HL-60 (cell line): ENCODE measurements at regions not wholly inside any gene's neighbourhood (a gene's known extent, or its start where the extent isn't known, plus 50 kb on each side); places are given as distances from the start of the nearest gene placed in this dataset.
"Not testable (repeated sequence)": the region's sequence is repeated elsewhere in the genome, so short reads cannot be mapped to it uniquely, and the experiment has no call there.

ENCODE experiments used
- GABPA ChIP-seq: IDR thresholded peaks from 2 replicates; pipeline ENCODE4 v1.6.1; 2012; ENCODE audit warnings: low read depth
- POLR2AphosphoS5 ChIP-seq: IDR thresholded peaks from 2 replicates; pipeline ENCODE4 v1.6.1; 2012; ENCODE audit warnings: low read depth
- TF ChIP-seq, protein P1 (sequence below): IDR thresholded peaks from one replicate; pipeline ENCODE4 v1.5.1; 2011; ENCODE audit warnings: low read length, control low read depth, inconsistent platforms; ENCODE audit not compliant: insufficient read depth
- TF ChIP-seq, protein P2 (sequence below): IDR thresholded peaks from 2 replicates; pipeline ENCODE4 v1.6.1; 2012; ENCODE audit warnings: low read depth; ENCODE audit not compliant: insufficient replicate concordance

DNA sequence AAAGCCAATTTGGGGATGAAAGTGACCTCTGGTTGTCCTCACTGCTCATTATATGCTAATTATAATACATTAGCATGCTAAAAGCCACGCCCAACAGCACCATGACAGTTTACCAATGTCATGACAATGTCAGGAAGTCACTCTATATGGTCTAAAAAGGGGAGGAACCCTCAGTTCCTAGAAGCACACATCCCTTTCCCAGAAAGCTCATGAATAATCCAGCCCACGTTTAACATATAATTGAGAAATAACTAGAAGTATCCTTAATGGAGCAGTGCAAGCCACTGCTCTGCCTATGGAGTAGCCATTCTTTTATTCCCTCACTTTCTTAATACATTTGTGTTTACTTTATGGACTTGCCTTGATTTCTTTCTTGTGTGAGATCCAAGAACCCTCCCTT, 215.3 kb downstream of the SPIN4 start:
- TF ChIP-seq, protein P1, sequence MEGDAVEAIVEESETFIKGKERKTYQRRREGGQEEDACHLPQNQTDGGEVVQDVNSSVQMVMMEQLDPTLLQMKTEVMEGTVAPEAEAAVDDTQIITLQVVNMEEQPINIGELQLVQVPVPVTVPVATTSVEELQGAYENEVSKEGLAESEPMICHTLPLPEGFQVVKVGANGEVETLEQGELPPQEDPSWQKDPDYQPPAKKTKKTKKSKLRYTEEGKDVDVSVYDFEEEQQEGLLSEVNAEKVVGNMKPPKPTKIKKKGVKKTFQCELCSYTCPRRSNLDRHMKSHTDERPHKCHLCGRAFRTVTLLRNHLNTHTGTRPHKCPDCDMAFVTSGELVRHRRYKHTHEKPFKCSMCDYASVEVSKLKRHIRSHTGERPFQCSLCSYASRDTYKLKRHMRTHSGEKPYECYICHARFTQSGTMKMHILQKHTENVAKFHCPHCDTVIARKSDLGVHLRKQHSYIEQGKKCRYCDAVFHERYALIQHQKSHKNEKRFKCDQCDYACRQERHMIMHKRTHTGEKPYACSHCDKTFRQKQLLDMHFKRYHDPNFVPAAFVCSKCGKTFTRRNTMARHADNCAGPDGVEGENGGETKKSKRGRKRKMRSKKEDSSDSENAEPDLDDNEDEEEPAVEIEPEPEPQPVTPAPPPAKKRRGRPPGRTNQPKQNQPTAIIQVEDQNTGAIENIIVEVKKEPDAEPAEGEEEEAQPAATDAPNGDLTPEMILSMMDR, result not testable (repeated sequence)
- TF ChIP-seq POLR2AphosphoS5, GABPA: not testable (repeated sequence)
- TF ChIP-seq, protein P2, sequence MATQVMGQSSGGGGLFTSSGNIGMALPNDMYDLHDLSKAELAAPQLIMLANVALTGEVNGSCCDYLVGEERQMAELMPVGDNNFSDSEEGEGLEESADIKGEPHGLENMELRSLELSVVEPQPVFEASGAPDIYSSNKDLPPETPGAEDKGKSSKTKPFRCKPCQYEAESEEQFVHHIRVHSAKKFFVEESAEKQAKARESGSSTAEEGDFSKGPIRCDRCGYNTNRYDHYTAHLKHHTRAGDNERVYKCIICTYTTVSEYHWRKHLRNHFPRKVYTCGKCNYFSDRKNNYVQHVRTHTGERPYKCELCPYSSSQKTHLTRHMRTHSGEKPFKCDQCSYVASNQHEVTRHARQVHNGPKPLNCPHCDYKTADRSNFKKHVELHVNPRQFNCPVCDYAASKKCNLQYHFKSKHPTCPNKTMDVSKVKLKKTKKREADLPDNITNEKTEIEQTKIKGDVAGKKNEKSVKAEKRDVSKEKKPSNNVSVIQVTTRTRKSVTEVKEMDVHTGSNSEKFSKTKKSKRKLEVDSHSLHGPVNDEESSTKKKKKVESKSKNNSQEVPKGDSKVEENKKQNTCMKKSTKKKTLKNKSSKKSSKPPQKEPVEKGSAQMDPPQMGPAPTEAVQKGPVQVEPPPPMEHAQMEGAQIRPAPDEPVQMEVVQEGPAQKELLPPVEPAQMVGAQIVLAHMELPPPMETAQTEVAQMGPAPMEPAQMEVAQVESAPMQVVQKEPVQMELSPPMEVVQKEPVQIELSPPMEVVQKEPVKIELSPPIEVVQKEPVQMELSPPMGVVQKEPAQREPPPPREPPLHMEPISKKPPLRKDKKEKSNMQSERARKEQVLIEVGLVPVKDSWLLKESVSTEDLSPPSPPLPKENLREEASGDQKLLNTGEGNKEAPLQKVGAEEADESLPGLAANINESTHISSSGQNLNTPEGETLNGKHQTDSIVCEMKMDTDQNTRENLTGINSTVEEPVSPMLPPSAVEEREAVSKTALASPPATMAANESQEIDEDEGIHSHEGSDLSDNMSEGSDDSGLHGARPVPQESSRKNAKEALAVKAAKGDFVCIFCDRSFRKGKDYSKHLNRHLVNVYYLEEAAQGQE, result not testable (repeated sequence)
